Duodenal mucosa (tissue), 2 donors: ENCODE measurements at regions not wholly inside any gene's neighbourhood (a gene's known extent, or its start where the extent isn't known, plus 50 kb on each side); places are given as distances from the start of the nearest gene placed in this dataset.

ENCODE experiments used
- H3K27ac ChIP-seq: one replicate; pipeline ENCODE4 v1.7.0; 2013; ENCODE audit warnings: low read depth, low read length
- H3K27me3 ChIP-seq, 2 donors: one replicate each; pipeline ENCODE4 v1.7.0; 2013; ENCODE audit warnings: low read length in 2 of 2, control low read depth in 1 of 2; ENCODE audit not compliant: insufficient read depth in 2 of 2, control insufficient read depth in 1 of 2
- H3K36me3 ChIP-seq, 2 donors: one replicate each; pipeline ENCODE4 v1.7.0; 2013; ENCODE audit warnings: low read length in 2 of 2, control low read depth in 1 of 2; ENCODE audit not compliant: insufficient read depth in 2 of 2, control insufficient read depth in 1 of 2
- H3K4me1 ChIP-seq, 2 donors: one replicate each; pipeline ENCODE4 v1.7.0; 2013; ENCODE audit warnings: low read length in 2 of 2, control low read depth in 1 of 2; ENCODE audit not compliant: insufficient read depth in 2 of 2, control insufficient read depth in 1 of 2
- H3K4me3 ChIP-seq, 2 donors: one replicate each; pipeline ENCODE4 v1.7.0; 2013; ENCODE audit warnings: low read length in 2 of 2, low read depth in 1 of 2
- H3K9ac ChIP-seq, 2 donors: one replicate each; pipeline ENCODE4 v1.7.0; 2013; ENCODE audit warnings: low read length in 2 of 2, low read depth in 1 of 2
- H3K9me3 ChIP-seq, 2 donors: one replicate each; pipeline ENCODE4 v1.7.0; 2013; ENCODE audit warnings: low read length in 2 of 2, control low read depth in 1 of 2; ENCODE audit not compliant: control insufficient read depth in 1 of 2

DNA sequence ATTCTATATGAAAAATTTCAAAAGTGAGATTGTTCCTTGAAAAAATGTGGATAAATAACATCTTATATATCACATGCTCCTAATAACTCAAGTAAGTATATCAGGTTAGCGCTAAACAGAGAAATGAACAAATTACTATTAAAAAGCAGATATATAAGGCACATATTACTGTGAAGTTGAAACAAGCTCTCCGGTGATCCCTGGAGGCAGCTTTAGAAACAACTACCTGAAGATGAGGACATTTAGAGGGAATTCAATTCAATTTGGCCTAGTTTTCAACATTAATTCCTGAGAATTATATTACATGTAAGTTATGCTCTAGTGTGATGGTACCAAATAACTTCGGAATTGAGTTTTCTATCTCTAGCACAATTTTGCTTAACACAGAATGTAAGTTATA lies 1373.6 kb upstream of the SPRY2 start:
- H3K9ac ChIP-seq: no peak overlapping the region
- no peaks in the 10 kb centered on the region for H3K4me1 ChIP-seq
- no peak overlapping the region for H3K27ac ChIP-seq
- no peaks in the 10 kb centered on the region for H3K9me3 ChIP-seq
- H3K4me3 ChIP-seq: no peak overlapping the region
- no peaks in the 10 kb centered on the region for H3K36me3 ChIP-seq
- no peaks in the 10 kb centered on the region for H3K27me3 ChIP-seq

- Histone ChIP-seq H3K27ac (no peak overlapping the region), H3K36me3 (no peaks in the 10 kb centered on the region), H3K9me3 (no peaks in the 10 kb centered on the region), H3K9ac (no peak overlapping the region), H3K4me1 (no peaks in the 10 kb centered on the region), H3K27me3 (no peaks in the 10 kb centered on the region), H3K4me3 (no peak overlapping the region)
Measured at GRCh38 chr13:81713201-81713600, 1372.3 kb upstream of the SPRY2 start.

GRCh38 chr13:81697826-81698225 lies 1356.9 kb upstream of the SPRY2 start:
- Histone ChIP-seq H3K4me1 (no peaks in the 10 kb centered on the region), H3K9ac (no peak overlapping the region), H3K4me3 (no peak overlapping the region), H3K27ac (no peak overlapping the region), H3K36me3 (no peaks in the 10 kb centered on the region), H3K9me3 (no peaks in the 10 kb centered on the region), H3K27me3 (no peaks in the 10 kb centered on the region)

DNA sequence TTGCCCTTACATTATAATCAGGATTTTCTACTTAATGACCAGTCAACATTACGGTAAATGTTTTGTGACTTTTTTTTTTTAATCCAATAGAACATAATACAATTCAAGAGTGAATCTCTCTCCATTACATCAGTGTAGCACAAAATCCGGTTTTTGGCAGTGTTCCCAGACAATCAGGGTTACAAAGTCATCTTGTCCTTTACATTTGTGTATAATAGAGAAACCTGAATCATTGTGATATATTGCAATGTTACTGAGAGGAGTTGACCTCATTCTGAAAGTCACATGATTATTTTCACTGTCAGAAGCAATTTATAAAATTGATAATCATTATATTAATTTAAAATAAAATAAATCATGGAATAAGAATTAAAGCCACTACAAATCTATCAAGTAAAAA lies 1346.0 kb upstream of the SPRY2 start:
- Histone ChIP-seq H3K9ac (no peak overlapping the region), H3K9me3 (no peaks in the 10 kb centered on the region), H3K36me3 (no peaks in the 10 kb centered on the region), H3K4me3 (no peak overlapping the region), H3K4me1 (no peaks in the 10 kb centered on the region), H3K27me3 (no peaks in the 10 kb centered on the region), H3K27ac (no peak overlapping the region)

- H3K27me3 ChIP-seq: no peaks in the 10 kb centered on the region
- H3K9ac ChIP-seq: no peak overlapping the region
- no peak overlapping the region for H3K27ac ChIP-seq
- H3K36me3 ChIP-seq: no peaks in the 10 kb centered on the region
- H3K9me3 ChIP-seq: peaks cover 0 to 4% of the 10 kb centered on the region in 2 donors
- no peaks in the 10 kb centered on the region for H3K4me1 ChIP-seq
- H3K4me3 ChIP-seq: no peak overlapping the region
Measured at GRCh38 chr13:81683521-81683920, 1342.6 kb upstream of the SPRY2 start.

DNA sequence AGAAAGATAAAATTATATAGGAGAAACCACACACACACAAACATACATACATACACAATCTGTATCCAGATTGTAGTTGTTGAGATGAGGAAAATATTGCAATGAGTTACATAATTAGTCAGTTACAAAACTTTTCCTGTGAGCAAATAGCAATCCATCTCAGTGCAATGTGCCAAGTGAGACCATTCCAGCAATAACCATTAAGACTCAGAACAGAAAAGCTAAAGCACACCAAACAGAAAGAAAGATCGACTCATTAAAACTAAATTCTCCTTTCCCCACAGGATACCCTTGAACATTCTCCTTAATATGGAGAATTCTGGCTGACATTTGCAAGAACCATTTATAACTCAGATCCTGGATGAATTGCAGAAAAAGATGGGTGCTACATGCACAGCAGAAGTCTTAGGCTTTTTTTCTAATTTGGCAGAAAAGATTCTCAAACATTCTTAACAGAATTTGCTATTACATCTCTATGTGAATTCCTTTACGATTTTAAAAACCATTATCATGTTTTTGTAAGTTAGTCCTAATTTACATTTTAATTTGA lies 1341.2 kb upstream of the SPRY2 start:
- H3K4me3 ChIP-seq: no peak overlapping the region
- no peaks in the 10 kb centered on the region for H3K4me1 ChIP-seq
- H3K27ac ChIP-seq: no peak overlapping the region
- peaks cover 0 to 9% of the 10 kb centered on the region in 2 donors for H3K9me3 ChIP-seq
- no peaks in the 10 kb centered on the region for H3K36me3 ChIP-seq
- no peak overlapping the region for H3K9ac ChIP-seq
- H3K27me3 ChIP-seq: no peaks in the 10 kb centered on the region

GRCh38 chr13:81677857-81678256 lies 1336.9 kb upstream of the SPRY2 start:
- H3K9ac ChIP-seq: no peak overlapping the region
- H3K27ac ChIP-seq: no peak overlapping the region
- no peaks in the 10 kb centered on the region for H3K27me3 ChIP-seq
- H3K4me3 ChIP-seq: no peak overlapping the region
- peaks cover 0 to 9% of the 10 kb centered on the region in 2 donors for H3K9me3 ChIP-seq
- no peaks in the 10 kb centered on the region for H3K36me3 ChIP-seq
- H3K4me1 ChIP-seq: no peaks in the 10 kb centered on the region

DNA sequence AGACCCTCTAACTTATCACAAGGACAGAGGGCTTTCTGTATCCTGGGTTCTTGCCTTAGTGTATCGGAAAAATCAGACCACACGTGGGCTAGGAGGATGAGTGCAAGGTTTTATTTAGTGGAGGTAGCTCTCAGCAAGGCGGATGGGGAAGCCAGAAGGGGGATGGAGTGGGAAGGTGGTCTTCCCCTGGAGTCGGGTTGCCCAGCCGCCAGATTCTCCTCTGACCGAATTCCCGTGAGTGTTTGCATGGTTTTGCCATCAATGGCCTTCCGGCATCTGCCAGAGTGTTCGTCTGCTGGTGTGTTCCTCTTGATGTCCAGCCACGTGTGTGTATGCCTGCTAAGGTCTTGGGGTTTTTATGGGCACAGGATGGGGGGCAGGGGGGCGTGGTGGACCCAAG lies 1335.1 kb upstream of the SPRY2 start:
- peaks cover 0 to 9% of the 10 kb centered on the region in 2 donors for H3K9me3 ChIP-seq
- H3K9ac ChIP-seq: no peak overlapping the region
- no peaks in the 10 kb centered on the region for H3K4me1 ChIP-seq
- no peaks in the 10 kb centered on the region for H3K27me3 ChIP-seq
- H3K36me3 ChIP-seq: no peaks in the 10 kb centered on the region
- no peak overlapping the region for H3K27ac ChIP-seq
- no peak overlapping the region for H3K4me3 ChIP-seq

GRCh38 chr13:81671064-81671463 lies 1330.1 kb upstream of the SPRY2 start:
- Histone ChIP-seq H3K4me1 (no peaks in the 10 kb centered on the region), H3K9me3 (no peaks in the 10 kb centered on the region), H3K27me3 (no peaks in the 10 kb centered on the region), H3K27ac (no peak overlapping the region), H3K9ac (no peak overlapping the region), H3K4me3 (no peak overlapping the region), H3K36me3 (no peaks in the 10 kb centered on the region)

DNA sequence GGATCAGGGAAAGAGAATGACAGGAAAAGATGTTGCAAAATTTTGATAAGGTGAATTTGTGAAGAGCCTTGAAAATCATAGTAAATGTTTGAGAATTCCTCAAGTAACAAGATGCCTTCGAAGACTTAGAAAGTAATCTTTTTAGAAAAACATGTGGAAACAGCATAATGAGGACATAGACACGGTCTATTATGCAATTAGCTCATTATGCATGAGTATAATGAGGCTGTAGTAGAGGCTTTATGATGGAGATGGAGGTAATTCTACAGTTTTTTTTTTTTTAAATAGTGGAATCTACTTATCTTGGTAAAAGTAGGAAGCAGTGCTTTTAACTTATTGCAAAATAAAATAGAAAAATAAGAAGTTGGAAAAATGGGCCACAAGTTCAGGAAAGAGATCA lies 1329.1 kb upstream of the SPRY2 start:
- Histone ChIP-seq H3K27ac (no peak overlapping the region), H3K4me3 (no peak overlapping the region), H3K4me1 (no peaks in the 10 kb centered on the region), H3K9me3 (no peaks in the 10 kb centered on the region), H3K36me3 (no peaks in the 10 kb centered on the region), H3K9ac (no peak overlapping the region), H3K27me3 (no peaks in the 10 kb centered on the region)

GRCh38 chr13:81664872-81665271 lies 1323.9 kb upstream of the SPRY2 start:
- H3K9ac ChIP-seq: no peak overlapping the region

More at GRCh38 chr13:81664872-81665271, 1323.9 kb upstream of the SPRY2 start:
- Histone ChIP-seq H3K9me3 (no peaks in the 10 kb centered on the region), H3K27ac (no peak overlapping the region), H3K4me3 (no peak overlapping the region), H3K4me1 (no peaks in the 10 kb centered on the region), H3K27me3 (no peaks in the 10 kb centered on the region), H3K36me3 (no peaks in the 10 kb centered on the region)
